Karpas-422 (cell line): ENCODE measurements at regions not wholly inside any gene's neighbourhood (a gene's known extent, or its start where the extent isn't known, plus 50 kb on each side); places are given as distances from the start of the nearest gene placed in this dataset.

Experiments used
- DNase-seq: peaks from one replicate; pipeline ENCODE4 v3.0.0-alpha.2; 2015
- H2AFZ ChIP-seq: fragments of 200-600 bp; sonication (generic); 2 replicates; pipeline ENCODE4 v1.6.1; 2014; ENCODE audit warnings: antibody characterized with exemption, low read length, mixed read lengths
- H3K27ac ChIP-seq: fragments of 200-600 bp; sonication (generic); 2 replicates; pipeline ENCODE4 v1.5.1; 2014; ENCODE audit warnings: mild to moderate bottlenecking, low read length, moderate library complexity
- H3K27me3 ChIP-seq: fragments of 200-600 bp; sonication (generic); 2 replicates; pipeline ENCODE4 v1.6.1; 2014; ENCODE audit warnings: low read length, mixed read lengths
- H3K36me3 ChIP-seq: fragments of 200-600 bp; sonication (generic); 2 replicates; pipeline ENCODE4 v1.6.1; 2014; ENCODE audit warnings: low read length, mixed read lengths; ENCODE audit not compliant: insufficient read depth
- H3K4me1 ChIP-seq: fragments of 200-600 bp; sonication (generic); 2 replicates; pipeline ENCODE4 v1.6.1; 2014; ENCODE audit warnings: mild to moderate bottlenecking, low read length, mixed read lengths
- H3K4me2 ChIP-seq: fragments of 200-600 bp; sonication (generic); 2 replicates; pipeline ENCODE4 v1.6.1; 2014; ENCODE audit warnings: low read length, low read depth, mild to moderate bottlenecking; ENCODE audit not compliant: poor library complexity, severe bottlenecking
- H3K4me3 ChIP-seq: fragments of 200-600 bp; sonication (generic); 2 replicates; pipeline ENCODE4 v1.5.1; 2014; ENCODE audit warnings: mild to moderate bottlenecking, antibody characterized with exemption, low read length, mixed read lengths
- H3K79me2 ChIP-seq: fragments of 200-600 bp; sonication (generic); 2 replicates; pipeline ENCODE4 v1.6.1; 2014; ENCODE audit warnings: mild to moderate bottlenecking, low read length, mixed read lengths
- H3K9ac ChIP-seq: fragments of 200-600 bp; sonication (generic); 2 replicates; pipeline ENCODE4 v1.6.0; 2014; ENCODE audit warnings: low read length
- H3K9me2 ChIP-seq: fragments of 200-600 bp; sonication (generic), shearing (Covaris generic); replicated peaks from 2 replicates; pipeline ENCODE4 v1.6.0; 2014; ENCODE audit warnings: mild to moderate bottlenecking, low read length, moderate library complexity; ENCODE audit not compliant: insufficient read depth
- H3K9me3 ChIP-seq: fragments of 300-700, 200-600 bp; sonication (generic); 2 replicates; pipeline ENCODE4 v1.6.1; 2014; ENCODE audit warnings: low read length, mixed read lengths
- H4K20me1 ChIP-seq: fragments of 200-600 bp; sonication (generic); 2 replicates; pipeline ENCODE4 v1.6.1; 2014; ENCODE audit warnings: mild to moderate bottlenecking, antibody characterized with exemption, low read length, low read depth; ENCODE audit not compliant: insufficient read depth

GRCh38 chr2:234597576-234597861 lies 100.6 kb upstream of the ARL4C start:
- Histone ChIP-seq H3K9ac (no peak overlapping the region), H3K27me3 (no peaks in the 10 kb centered on the region), H3K27ac (no peak overlapping the region), H3K4me2 (no peak overlapping the region), H3K79me2 (no peaks in the 10 kb centered on the region), H3K4me3 (no peak overlapping the region), H3K9me2 (no peaks in the 10 kb centered on the region), H3K9me3 (no peaks in the 10 kb centered on the region), H2AFZ (peak overlapping the region; percentile 66; the same call in 1 of the 2 replicates), H3K36me3 (no peaks in the 10 kb centered on the region), H3K4me1 (peaks cover 18% of the 10 kb centered on the region), H4K20me1 (no peaks in the 10 kb centered on the region)
- DNase-seq, result no peak

- Histone ChIP-seq H3K4me1 (peaks cover 18% of the 10 kb centered on the region), H3K79me2 (no peaks in the 10 kb centered on the region), H3K9me3 (no peaks in the 10 kb centered on the region), H3K36me3 (no peaks in the 10 kb centered on the region), H3K4me2 (peak overlapping the region; percentile 20), H3K27me3 (no peaks in the 10 kb centered on the region), H4K20me1 (no peaks in the 10 kb centered on the region), H3K9me2 (no peaks in the 10 kb centered on the region), H3K4me3 (no peak overlapping the region), H3K27ac (no peak overlapping the region), H2AFZ (peak overlapping the region; percentile 66; the same call in 1 of the 2 replicates), H3K9ac (no peak overlapping the region)
- no peak for DNase-seq
These were observed 100.1 kb upstream of the ARL4C start for GRCh38 chr2:234596696-234597575.

DNA sequence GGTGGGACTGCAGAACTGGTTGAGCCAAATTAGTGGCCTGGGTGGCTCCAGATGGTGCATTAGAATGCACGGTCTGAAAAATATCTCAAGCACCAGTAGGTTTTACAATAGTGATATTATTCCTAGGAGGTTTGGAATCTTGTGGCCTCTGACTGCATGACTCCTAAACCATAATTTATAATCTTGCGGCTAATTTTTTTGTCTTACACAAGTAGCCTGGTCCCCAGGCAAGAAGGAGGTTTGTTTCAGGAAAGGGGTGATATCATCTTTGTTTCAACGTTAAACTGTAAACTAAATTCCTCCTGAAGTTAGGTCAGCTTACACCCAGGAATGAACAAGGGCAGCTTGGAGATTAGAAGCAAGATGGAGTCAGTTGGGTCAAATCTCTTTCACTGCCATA lies 98.9 kb upstream of the ARL4C start:
- Histone ChIP-seq H3K9me3 (no peaks in the 10 kb centered on the region), H3K36me3 (no peaks in the 10 kb centered on the region), H2AFZ (no peak overlapping the region), H3K4me1 (peaks cover 18% of the 10 kb centered on the region), H3K9ac (no peak overlapping the region), H3K27ac (no peak overlapping the region), H3K4me2 (no peak overlapping the region), H3K27me3 (no peaks in the 10 kb centered on the region), H3K4me3 (no peak overlapping the region), H4K20me1 (no peaks in the 10 kb centered on the region), H3K79me2 (no peaks in the 10 kb centered on the region), H3K9me2 (no peaks in the 10 kb centered on the region)
- DNase-seq, result no peak

DNA sequence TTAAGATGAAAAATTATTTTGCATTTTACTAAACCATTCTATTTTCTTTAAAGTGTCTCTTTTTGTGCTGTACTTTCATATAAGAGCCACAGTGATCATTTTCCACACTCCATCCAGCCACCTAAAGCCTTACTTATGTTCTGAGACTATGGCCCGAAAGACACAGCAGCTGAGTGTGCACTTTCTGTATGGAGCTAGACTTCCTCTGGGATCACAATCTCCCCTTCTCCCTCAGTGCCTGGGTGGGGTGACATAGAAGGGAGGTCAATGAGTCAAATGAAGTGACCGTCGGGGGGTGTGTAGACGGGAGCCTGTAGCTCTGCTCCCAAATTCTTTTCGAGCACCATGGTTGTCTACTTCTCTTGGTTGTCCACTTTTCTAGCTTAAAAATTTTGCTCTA lies 97.8 kb upstream of the ARL4C start:
- DNase-seq, result no peak

GRCh38 chr2:234593636-234594035 lies 96.8 kb upstream of the ARL4C start:
- H3K9me2 ChIP-seq, result no peaks in the 10 kb centered on the region
- DNase-seq, result no peak
- H3K27ac ChIP-seq, result no peak overlapping the region
- no peaks in the 10 kb centered on the region for H4K20me1 ChIP-seq
- no peak overlapping the region for H3K4me3 ChIP-seq
- peaks cover 18% of the 10 kb centered on the region for H3K4me1 ChIP-seq
- H3K27me3 ChIP-seq, result no peaks in the 10 kb centered on the region
- H3K9me3 ChIP-seq, result no peaks in the 10 kb centered on the region
- no peaks in the 10 kb centered on the region for H3K36me3 ChIP-seq
- H3K9ac ChIP-seq, result no peak overlapping the region
- no peak overlapping the region for H3K4me2 ChIP-seq
- H3K79me2 ChIP-seq, result no peaks in the 10 kb centered on the region
- H2AFZ ChIP-seq, result no peak overlapping the region

More for the DNA sequence above, 97.8 kb upstream of the ARL4C start:
- H4K20me1 ChIP-seq, result no peaks in the 10 kb centered on the region
- peaks cover 18% of the 10 kb centered on the region for H3K4me1 ChIP-seq
- H3K27ac ChIP-seq, result no peak overlapping the region
- H3K79me2 ChIP-seq, result no peaks in the 10 kb centered on the region
- H3K9me3 ChIP-seq, result no peaks in the 10 kb centered on the region
- H3K27me3 ChIP-seq, result no peaks in the 10 kb centered on the region
- no peak overlapping the region for H3K9ac ChIP-seq
- no peaks in the 10 kb centered on the region for H3K9me2 ChIP-seq
- no peak overlapping the region for H2AFZ ChIP-seq
- H3K36me3 ChIP-seq, result no peaks in the 10 kb centered on the region
- H3K4me2 ChIP-seq, result no peak overlapping the region
- no peak overlapping the region for H3K4me3 ChIP-seq

- H3K4me2 ChIP-seq, result no peak overlapping the region
- no peaks in the 10 kb centered on the region for H3K27me3 ChIP-seq
- H2AFZ ChIP-seq, result no peak overlapping the region
- H3K9me2 ChIP-seq, result no peaks in the 10 kb centered on the region
- H3K27ac ChIP-seq, result no peak overlapping the region
- peaks cover 14% of the 10 kb centered on the region for H3K4me1 ChIP-seq
- no peaks in the 10 kb centered on the region for H4K20me1 ChIP-seq
- no peaks in the 10 kb centered on the region for H3K9me3 ChIP-seq
- no peak overlapping the region for H3K9ac ChIP-seq
- no peaks in the 10 kb centered on the region for H3K36me3 ChIP-seq
- H3K79me2 ChIP-seq, result no peaks in the 10 kb centered on the region
- DNase-seq, result no peak
- H3K4me3 ChIP-seq, result no peak overlapping the region
These were observed 95.7 kb upstream of the ARL4C start for GRCh38 chr2:234592541-234592940.

DNA sequence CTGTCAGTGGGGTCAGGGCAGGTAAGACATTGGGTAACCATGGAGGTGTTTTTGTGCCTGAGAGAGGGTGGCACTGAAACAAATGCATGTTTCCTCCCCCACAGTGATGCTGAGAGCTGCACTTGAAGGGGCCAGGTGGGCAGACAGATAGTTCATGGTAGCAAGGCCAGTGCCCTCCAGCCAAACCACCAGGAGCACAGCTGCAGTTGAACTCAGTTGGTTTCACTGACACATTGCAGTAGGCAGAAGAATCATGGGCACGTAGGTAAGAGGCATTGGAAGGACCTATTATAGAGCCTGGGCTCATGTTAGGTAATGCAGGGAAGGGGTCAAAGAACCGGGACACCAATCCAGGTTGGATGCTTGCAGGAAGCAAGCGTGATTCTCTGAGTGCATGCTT lies 93.2 kb upstream of the ARL4C start:
- no peaks in the 10 kb centered on the region for H3K9me3 ChIP-seq
- H4K20me1 ChIP-seq, result no peaks in the 10 kb centered on the region
- H3K4me2 ChIP-seq, result no peak overlapping the region
- H3K4me1 ChIP-seq, result no peaks in the 10 kb centered on the region
- H3K4me3 ChIP-seq, result no peak overlapping the region
- no peak overlapping the region for H3K27ac ChIP-seq
- H3K79me2 ChIP-seq, result no peaks in the 10 kb centered on the region
- no peak overlapping the region for H2AFZ ChIP-seq
- H3K27me3 ChIP-seq, result no peaks in the 10 kb centered on the region
- H3K36me3 ChIP-seq, result no peaks in the 10 kb centered on the region
- no peak overlapping the region for H3K9ac ChIP-seq
- no peaks in the 10 kb centered on the region for H3K9me2 ChIP-seq
- peak; percentile 2 for DNase-seq

DNA sequence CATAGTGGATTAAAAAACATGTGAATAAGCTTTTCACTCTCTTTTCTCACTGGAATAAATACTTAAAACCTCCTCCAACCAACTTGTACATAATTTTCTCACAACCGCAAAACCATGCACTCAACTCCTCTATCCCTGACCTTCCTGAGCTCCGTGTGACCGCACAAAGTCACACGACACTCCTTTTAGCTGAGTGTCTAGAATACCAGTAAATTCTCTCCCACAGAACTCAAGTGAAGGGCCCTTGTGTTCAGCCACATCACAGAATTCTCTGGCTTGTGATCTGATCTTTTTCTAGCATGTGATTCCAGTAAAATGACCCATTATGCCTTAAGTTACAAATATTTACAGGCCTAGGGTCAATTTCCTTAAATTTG lies 91.2 kb upstream of the ARL4C start:
- H3K27me3 ChIP-seq, result no peaks in the 10 kb centered on the region
- DNase-seq, result no peak
- H3K4me1 ChIP-seq, result no peaks in the 10 kb centered on the region
- H3K36me3 ChIP-seq, result no peaks in the 10 kb centered on the region
- no peak overlapping the region for H3K4me2 ChIP-seq
- H3K9ac ChIP-seq, result no peak overlapping the region
- no peak overlapping the region for H3K4me3 ChIP-seq
- H3K79me2 ChIP-seq, result no peaks in the 10 kb centered on the region
- H3K9me2 ChIP-seq, result no peaks in the 10 kb centered on the region
- no peaks in the 10 kb centered on the region for H4K20me1 ChIP-seq
- no peak overlapping the region for H2AFZ ChIP-seq
- H3K27ac ChIP-seq, result no peak overlapping the region
- H3K9me3 ChIP-seq, result no peaks in the 10 kb centered on the region
